HG02623 (cell line): ENCODE measurements at regions not wholly inside any gene's neighbourhood (a gene's known extent, or its start where the extent isn't known, plus 50 kb on each side); places are given as distances from the start of the nearest gene placed in this dataset.

ENCODE experiments used
- ATAC-seq: cut with Tn5 transposase; IDR thresholded peaks from one replicate; pipeline ENCODE4 v1.9.1; 2021; ENCODE audit warnings: moderate library complexity; ENCODE audit not compliant: unreplicated experiment

DNA sequence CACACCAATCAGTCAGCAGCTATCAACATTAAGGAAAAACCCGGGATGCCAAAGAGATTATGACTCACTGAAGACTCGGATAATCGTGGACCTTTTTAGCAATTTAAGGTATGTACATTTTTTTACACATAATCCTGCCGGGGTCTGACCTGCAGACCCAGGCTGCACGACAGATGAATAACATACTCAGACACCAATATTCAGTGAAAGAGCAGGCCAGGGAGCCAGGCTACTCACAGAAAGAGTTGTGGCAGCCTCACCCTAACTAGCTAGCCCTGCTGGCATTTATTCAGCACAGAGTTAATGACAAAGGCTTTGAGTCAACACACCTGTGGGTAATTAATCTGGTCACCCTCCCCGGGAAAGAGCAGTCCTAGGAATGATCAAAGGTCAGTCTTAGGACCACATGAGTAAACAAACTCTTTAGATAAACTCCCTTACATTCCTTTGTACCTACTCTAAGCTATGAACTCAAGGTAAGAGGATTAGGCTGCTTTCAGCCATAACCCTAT lies 727.5 kb downstream of the TBL1XR1 start:
- no peak for ATAC-seq

DNA sequence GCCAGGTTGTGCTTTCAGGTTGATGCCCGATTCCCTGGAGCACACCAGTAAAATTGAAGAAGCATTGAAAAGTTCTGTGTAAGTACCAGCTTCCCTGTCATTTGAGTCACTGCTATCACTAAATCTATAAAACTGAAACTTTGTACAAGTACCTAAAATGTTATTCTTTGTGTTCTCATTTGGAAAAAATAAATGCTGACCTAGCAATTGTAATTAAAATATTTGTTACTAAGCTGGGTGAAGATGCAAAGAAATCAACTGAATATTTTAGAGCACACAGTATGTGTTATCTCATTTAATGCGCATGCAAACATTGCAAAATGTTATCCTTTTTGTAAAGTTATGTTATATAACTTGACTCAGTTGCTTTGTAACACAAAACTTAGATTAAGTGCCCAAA lies 733.7 kb downstream of the TBL1XR1 start:
- ATAC-seq = no peak

DNA sequence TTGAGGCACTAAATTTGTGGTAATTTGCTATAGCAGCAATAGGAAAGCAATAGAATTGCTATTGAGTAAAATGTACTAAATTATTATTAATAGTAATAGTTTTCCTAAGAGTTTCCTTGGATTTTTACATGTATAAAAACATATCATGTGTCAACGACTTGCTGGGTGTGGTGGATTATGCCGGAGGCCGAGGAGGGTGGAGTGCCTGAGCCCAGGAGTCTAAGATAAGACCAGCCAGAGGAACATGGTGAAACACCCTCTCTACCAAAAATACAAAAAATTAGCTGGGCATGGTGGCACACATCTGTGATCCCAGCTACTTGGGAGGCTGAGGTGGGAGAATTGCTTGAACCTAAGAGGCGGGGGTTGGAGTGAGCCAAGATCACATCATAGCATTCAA lies 749.9 kb downstream of the TBL1XR1 start:
- ATAC-seq = no peak

DNA sequence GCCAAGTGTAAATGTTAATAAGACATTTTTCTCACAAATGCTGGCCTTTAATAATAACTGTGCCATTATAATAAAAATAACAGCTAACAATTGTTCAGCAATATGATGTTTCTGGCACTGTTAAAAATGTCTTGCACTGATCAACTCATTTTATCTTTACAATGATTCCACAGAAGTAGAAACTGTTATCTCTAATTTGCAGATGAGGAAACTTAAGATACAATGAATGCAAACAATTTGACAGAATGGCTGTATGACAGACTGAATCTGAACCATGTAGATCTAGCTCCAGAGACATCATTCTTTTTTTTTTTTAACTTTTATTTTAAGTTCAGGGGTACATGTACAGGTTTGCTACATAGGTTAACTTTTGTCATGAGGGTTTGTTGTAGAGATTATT lies 755.0 kb downstream of the TBL1XR1 start:
- no peak for ATAC-seq

- no peak for ATAC-seq
Observed at GRCh38 chr3:176439729-176440128, 757.6 kb downstream of the TBL1XR1 start.

- no peak for ATAC-seq
Observed at GRCh38 chr3:176431991-176432390, 765.3 kb downstream of the TBL1XR1 start.

DNA sequence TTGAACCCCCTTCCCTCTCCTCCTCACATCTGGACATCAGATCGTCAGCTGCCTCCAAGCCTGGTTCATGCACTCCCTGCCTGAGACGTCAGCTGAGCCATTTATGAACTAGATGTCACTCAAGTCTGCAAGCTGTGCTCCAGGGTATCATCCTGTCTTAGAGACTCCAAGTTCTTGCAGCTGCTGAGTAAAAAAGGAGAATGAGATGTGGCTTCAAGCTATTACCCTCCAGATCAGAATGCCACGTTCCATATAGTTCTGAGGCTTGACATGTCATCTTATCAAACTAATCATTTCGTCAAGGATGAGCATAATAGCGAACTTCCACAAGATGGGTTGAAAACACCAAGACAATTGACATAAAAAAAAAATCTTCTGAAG lies 766.3 kb downstream of the TBL1XR1 start:
- no peak for ATAC-seq

DNA sequence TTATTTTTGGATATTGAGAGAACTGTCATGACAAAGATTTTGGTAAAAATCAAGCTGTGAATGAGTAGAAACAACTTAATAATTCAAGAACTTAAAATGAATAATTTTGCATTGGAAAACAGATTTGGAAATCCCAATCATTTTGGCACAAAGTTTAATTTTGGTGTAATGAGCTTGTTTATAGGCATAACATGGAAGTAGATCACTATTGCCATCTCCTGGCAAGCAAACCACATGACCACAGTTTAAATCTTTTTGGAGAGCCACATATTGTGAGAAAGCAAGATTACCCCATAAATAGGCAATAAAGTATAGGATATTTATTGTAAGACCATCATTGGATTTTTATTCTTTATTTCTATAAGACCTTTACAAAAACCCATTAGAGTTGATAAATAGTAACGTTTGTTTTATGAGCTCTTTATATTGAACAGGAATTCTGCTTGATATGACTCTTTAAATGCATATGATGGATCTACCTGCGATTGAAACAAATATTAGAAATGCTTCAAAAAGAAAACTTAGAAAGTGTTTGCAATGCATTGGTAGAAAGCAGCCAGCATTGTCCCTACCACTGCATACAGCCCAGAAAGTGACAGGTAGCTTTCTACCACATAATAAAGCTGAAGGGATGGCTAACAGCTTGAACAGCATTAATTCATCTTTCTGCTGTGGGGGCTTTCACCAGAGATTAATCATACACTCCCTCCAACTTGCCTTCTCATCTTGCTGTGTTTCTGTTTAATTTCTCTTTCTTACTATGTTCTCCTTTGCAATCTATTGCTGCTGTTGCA lies 766.8 kb downstream of the TBL1XR1 start:
- ATAC-seq = no peak

DNA sequence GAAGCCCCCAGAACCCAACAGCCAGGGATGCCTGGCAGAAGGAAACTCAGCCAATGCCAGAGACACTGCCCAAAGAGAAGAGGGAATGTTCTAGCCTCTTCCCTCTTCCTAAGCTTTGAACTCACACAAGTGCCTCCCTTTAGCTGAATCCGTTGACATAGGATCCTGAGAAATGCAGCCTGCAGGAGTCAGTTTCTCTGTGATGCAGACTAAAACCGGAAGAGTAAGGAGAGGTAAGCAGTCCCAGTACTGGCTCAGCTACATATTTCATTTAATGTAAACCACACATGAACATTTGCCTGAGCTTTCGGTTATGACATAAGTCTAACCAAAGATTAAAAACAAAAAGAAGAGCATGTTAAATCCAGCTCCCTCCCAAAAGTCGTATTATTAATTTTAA lies 768.7 kb downstream of the TBL1XR1 start:
- no peak for ATAC-seq

DNA sequence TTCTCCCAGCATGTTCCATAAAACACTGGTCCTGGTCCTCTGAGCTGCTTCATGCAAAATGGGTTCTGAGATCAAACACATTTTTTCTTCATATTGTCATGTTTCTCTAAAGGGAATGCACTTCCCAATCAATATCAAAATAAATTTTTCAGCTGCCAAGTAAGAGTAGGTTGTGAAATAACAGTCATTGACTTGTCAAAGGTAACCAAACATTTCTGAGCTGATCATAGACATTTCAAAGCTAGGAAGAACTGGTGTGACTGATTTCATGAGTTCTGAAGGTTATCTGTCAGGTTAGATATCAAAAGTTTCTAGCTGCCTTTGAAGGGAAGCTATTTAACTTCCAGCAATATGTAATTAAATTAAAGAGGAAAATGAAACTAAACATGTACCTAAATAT lies 770.9 kb downstream of the TBL1XR1 start:
- ATAC-seq = no peak

DNA sequence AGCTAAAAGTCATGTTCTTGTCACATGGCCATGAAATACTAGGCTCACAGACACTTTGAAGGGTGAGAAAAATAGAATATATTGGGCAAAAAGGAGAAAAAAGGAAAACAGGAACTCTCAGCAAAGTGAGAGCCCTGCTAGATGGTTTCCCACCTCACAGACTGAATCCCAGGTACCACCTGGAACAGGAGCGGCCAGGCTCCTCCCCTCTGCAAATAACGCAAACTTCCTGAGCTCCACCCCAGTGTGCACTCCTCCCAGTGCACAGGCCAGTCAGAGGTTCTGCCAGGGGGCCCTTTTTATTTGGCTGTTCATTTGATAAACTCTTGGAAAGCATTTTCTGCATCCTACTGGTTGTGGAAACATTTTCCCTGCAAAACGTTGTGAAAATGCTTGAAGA lies 780.4 kb downstream of the TBL1XR1 start:
- no peak for ATAC-seq

DNA sequence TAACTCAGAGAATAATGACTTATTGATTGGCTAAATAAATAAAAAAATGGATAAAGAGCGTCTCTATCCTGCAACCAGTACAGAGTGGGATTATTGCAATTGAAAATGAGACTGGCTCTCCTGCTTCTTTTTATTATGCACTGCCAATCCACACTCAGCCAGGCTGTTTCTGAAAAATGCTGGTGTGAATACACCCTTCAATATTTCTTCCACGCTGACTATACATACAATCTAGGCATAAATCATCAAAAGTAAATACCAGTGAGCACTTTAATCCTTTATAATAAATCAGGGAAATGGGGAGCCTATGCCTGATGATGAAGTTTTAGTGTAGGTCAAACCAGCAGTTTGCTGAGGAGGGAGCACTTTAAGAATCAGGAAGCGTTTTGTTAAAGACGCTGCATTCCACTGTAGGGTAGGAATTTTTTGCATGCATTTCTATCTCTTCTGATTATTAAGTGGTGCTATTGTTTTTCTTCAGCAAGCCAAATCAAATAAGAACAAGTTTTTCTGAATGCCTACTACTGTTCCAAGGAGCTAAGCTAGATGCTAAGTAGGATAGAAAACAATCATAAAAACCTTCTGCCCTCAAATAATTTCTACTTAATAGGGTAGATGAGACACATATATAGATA lies 781.5 kb downstream of the TBL1XR1 start:
- ATAC-seq = no peak

DNA sequence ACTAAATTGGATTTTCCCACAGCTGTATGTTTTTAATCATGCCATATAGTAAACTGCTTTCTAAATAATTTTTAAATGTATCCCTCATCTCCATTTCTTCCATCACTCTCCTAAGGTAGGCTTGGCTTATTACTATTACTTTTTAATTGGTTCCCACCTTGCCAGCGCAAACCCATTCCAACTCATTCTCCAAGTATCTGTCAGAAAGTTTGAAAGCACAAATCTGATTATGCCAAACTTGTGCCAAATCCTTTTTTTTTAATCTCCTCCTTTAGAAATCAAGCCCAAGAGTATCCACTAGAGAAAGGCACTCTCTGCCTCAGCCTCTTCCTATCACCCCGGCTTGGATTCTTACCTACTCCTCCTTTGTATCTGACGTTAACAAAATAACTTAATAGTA lies 784.5 kb downstream of the TBL1XR1 start:
- ATAC-seq = no peak

GRCh38 chr3:176403531-176403930 lies 793.8 kb downstream of the TBL1XR1 start:
- ATAC-seq = no peak

- ATAC-seq = no peak
Observed at GRCh38 chr3:176401211-176401610, 796.1 kb downstream of the TBL1XR1 start.

GRCh38 chr3:176399193-176399592 lies 798.1 kb downstream of the TBL1XR1 start:
- ATAC-seq = no peak

GRCh38 chr3:176395240-176395639 lies 802.0 kb downstream of the TBL1XR1 start:
- ATAC-seq = no peak

DNA sequence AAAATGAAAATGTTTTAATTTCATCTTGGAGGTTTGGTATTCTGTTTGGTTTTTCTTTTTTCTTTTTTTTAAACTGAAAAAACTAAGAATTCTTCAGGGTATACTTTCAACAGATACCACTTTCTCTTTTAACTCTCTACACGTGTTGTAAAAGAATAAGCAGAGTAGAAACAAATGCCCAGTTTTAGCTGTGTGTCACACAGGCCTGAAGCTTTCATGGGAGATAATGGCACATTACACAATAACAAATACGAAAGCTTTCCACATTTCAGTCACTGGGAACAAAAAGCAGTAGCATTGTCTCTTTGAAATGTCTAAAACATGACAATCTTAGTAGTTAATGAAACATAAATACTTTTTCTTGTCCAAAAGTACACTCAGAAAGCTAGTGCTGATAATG lies 818.5 kb downstream of the TBL1XR1 start:
- no peak for ATAC-seq

GRCh38 chr3:176376531-176376930 lies 820.8 kb downstream of the TBL1XR1 start:
- ATAC-seq = no peak

GRCh38 chr3:176375519-176375918 lies 821.8 kb downstream of the TBL1XR1 start:
- ATAC-seq = no peak

- ATAC-seq = no peak
Observed at GRCh38 chr3:176362191-176362731, 835.0 kb downstream of the TBL1XR1 start.

GRCh38 chr3:176359211-176359610 lies 838.1 kb downstream of the TBL1XR1 start:
- no peak for ATAC-seq
